CD4-positive, alpha-beta T cell treated with Interleukin-10 for 1 hour (primary cell): ENCODE measurements at regions not wholly inside any gene's neighbourhood (a gene's known extent, or its start where the extent isn't known, plus 50 kb on each side); places are given as distances from the start of the nearest gene placed in this dataset.
"Not testable (repeated sequence)": the region's sequence is repeated elsewhere in the genome, so short reads cannot be mapped to it uniquely, and the experiment has no call there.

Experiments
- DNase-seq: peaks from one replicate; pipeline ENCODE4 v3.0.0-alpha.2; 2020

GRCh38 chr4:124070688-124071484 lies 641.6 kb downstream of the ANKRD50 start:
- no peak for DNase-seq

GRCh38 chr4:124075276-124075675 lies 637.3 kb downstream of the ANKRD50 start:
- DNase-seq = not testable (repeated sequence)

GRCh38 chr4:124079174-124079780 lies 633.3 kb downstream of the ANKRD50 start:
- no peak for DNase-seq

GRCh38 chr4:124083711-124084110 lies 628.8 kb downstream of the ANKRD50 start:
- DNase-seq = no peak

GRCh38 chr4:124085561-124086180 lies 626.9 kb downstream of the ANKRD50 start:
- DNase-seq = no peak

GRCh38 chr4:124090021-124090420 lies 622.5 kb downstream of the ANKRD50 start:
- DNase-seq = no peak

GRCh38 chr4:124092101-124092500 lies 620.4 kb downstream of the ANKRD50 start:
- no peak for DNase-seq

GRCh38 chr4:124092541-124092984 lies 620.0 kb downstream of the ANKRD50 start:
- no peak for DNase-seq

GRCh38 chr4:124095621-124096020 lies 616.9 kb downstream of the ANKRD50 start:
- DNase-seq = no peak

- no peak for DNase-seq
Measured at GRCh38 chr4:124096290-124096689, 616.2 kb downstream of the ANKRD50 start.

GRCh38 chr4:124097447-124097846 lies 615.1 kb downstream of the ANKRD50 start:
- no peak for DNase-seq

- no peak for DNase-seq
Measured at GRCh38 chr4:124104101-124104500, 608.4 kb downstream of the ANKRD50 start.

GRCh38 chr4:124104628-124105027 lies 607.9 kb downstream of the ANKRD50 start:
- DNase-seq = no peak

GRCh38 chr4:124105212-124105611 lies 607.3 kb downstream of the ANKRD50 start:
- no peak for DNase-seq

- DNase-seq = no peak
Measured at GRCh38 chr4:124111411-124111810, 601.1 kb downstream of the ANKRD50 start.

GRCh38 chr4:124111922-124112321 lies 600.6 kb downstream of the ANKRD50 start:
- no peak for DNase-seq

- no peak for DNase-seq
Measured at GRCh38 chr4:124118061-124118460, 594.5 kb downstream of the ANKRD50 start.

- no peak for DNase-seq
Measured at GRCh38 chr4:124121461-124121971, 591.0 kb downstream of the ANKRD50 start.

GRCh38 chr4:124123181-124123580 lies 589.4 kb downstream of the ANKRD50 start:
- no peak for DNase-seq

- no peak for DNase-seq
Measured at GRCh38 chr4:124123721-124124120, 588.8 kb downstream of the ANKRD50 start.

- not testable (repeated sequence) for DNase-seq
Measured at GRCh38 chr4:124131324-124131723, 581.2 kb downstream of the ANKRD50 start.

GRCh38 chr4:124132161-124132560 lies 580.4 kb downstream of the ANKRD50 start:
- DNase-seq = no peak

GRCh38 chr4:124133753-124134152 lies 578.8 kb downstream of the ANKRD50 start:
- DNase-seq = no peak

- no peak for DNase-seq
Measured at GRCh38 chr4:124135409-124135813, 577.1 kb downstream of the ANKRD50 start.
